ENCODE measurements at regions not wholly inside any gene's neighbourhood (a gene's known extent, or its start where the extent isn't known, plus 50 kb on each side); places are given as distances from the start of the nearest gene placed in this dataset.

- Histone ChIP-seq H3K4me1 (ENCODE audit: control insufficient read depth, insufficient read depth, low read length, poor library complexity, severe bottlenecking) (peaks cover 18% of the 10 kb centered on the region), H3K9me3 (ENCODE audit: control insufficient read depth, low read length) (no peaks in the 10 kb centered on the region), H3K36me3 (ENCODE audit: control insufficient read depth, insufficient read depth, low read length) (peaks cover 70% of the 10 kb centered on the region), H3K4me3 (ENCODE audit: extremely low read depth, insufficient read depth, low read length, poor library complexity, severe bottlenecking) (no peak overlapping the region), H3K27ac (ENCODE audit: low read depth, low read length, severe bottlenecking) (no peak overlapping the region)
- 95 to 100% methylated on average over 1 to 3 of the region's 6 CpGs for WGBS, 2 experiments (ENCODE audit: insufficient coverage in 2 of 2)
Observed at GRCh38 chr14:71733210-71733883, 198.9 kb upstream of the RGS6 start.

DNA sequence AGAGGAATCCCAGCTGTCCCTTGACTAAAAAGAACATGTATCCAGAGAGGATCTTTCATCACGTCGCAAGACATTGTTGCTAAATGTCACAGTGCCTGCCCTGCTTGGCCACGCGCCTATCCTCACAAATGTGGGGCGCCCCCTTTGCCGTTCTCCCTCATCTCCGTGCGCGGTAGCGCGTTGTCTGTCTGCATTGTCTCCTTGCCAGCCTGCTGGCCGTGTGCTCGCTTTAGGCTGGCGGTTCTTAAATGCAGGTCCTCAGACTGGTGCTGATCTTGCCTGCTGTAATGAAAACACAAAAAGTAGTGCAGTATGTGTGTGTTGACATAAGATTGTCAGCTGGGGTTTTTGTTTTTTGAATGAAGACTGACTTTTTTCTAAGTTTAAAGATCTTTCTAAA, 198.2 kb upstream of the RGS6 start:
- WGBS, 2 experiments (ENCODE audit: insufficient coverage in 2 of 2) = 92 to 100% methylated on average over 8 to 11 of the region's 14 CpGs
- peaks cover 74% of the 10 kb centered on the region for H3K36me3 ChIP-seq (ENCODE audit: control insufficient read depth, insufficient read depth, low read length)

GRCh38 chr14:71734885-71735284, 197.3 kb upstream of the RGS6 start:
- WGBS, 2 experiments (ENCODE audit: insufficient coverage in 2 of 2) = 82 to 100% methylated on average over 2 of the region's 2 CpGs
- Histone ChIP-seq H3K27ac (ENCODE audit: low read depth, low read length, severe bottlenecking) (no peak overlapping the region), H3K4me1 (ENCODE audit: control insufficient read depth, insufficient read depth, low read length, poor library complexity, severe bottlenecking) (peaks cover 24% of the 10 kb centered on the region), H3K4me3 (ENCODE audit: extremely low read depth, insufficient read depth, low read length, poor library complexity, severe bottlenecking) (no peak overlapping the region), H3K36me3 (ENCODE audit: control insufficient read depth, insufficient read depth, low read length) (peaks cover 72% of the 10 kb centered on the region), H3K9me3 (ENCODE audit: control insufficient read depth, low read length) (no peaks in the 10 kb centered on the region)

More for the DNA sequence above, 198.2 kb upstream of the RGS6 start:
- Histone ChIP-seq H3K4me1 (ENCODE audit: control insufficient read depth, insufficient read depth, low read length, poor library complexity, severe bottlenecking) (peaks cover 18% of the 10 kb centered on the region), H3K9me3 (ENCODE audit: control insufficient read depth, low read length) (no peaks in the 10 kb centered on the region), H3K4me3 (ENCODE audit: extremely low read depth, insufficient read depth, low read length, poor library complexity, severe bottlenecking) (no peak overlapping the region), H3K27ac (ENCODE audit: low read depth, low read length, severe bottlenecking) (no peak overlapping the region)

DNA sequence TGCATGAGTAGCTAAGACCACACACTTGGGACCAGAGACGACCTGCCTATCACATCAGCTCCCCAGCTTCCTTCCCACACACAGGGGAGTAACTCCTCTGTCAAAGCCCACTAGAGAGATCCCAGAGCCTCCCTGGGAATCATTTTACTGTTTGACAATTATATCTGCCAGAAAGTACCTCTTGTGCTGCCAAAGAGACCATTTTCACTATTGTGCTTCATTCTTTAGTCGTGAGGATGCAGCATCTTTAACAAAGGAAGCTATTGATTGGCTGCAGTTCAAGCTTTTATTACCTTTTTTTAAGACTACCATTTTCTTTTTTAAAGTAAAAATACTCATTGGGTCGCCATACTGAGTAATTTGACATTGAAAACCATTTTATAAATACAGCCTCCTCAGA, 194.5 kb upstream of the RGS6 start:
- Histone ChIP-seq H3K36me3 (ENCODE audit: control insufficient read depth, insufficient read depth, low read length) (peaks cover 54% of the 10 kb centered on the region), H3K9me3 (ENCODE audit: control insufficient read depth, low read length) (no peaks in the 10 kb centered on the region), H3K4me3 (ENCODE audit: extremely low read depth, insufficient read depth, low read length, poor library complexity, severe bottlenecking) (no peak overlapping the region), H3K4me1 (ENCODE audit: control insufficient read depth, insufficient read depth, low read length, poor library complexity, severe bottlenecking) (peaks cover 20% of the 10 kb centered on the region), H3K27ac (ENCODE audit: low read depth, low read length, severe bottlenecking) (no peak overlapping the region)
- 86 to 100% methylated on average over 1 to 2 of the region's 3 CpGs for WGBS, 2 experiments (ENCODE audit: insufficient coverage in 2 of 2)

- H3K27ac ChIP-seq (ENCODE audit: low read depth, low read length, severe bottlenecking) = no peak overlapping the region
- WGBS, 2 experiments (ENCODE audit: insufficient coverage in 2 of 2) = 85 to 88% methylated on average over 2 of the region's 5 CpGs
- H3K9me3 ChIP-seq (ENCODE audit: control insufficient read depth, low read length) = no peaks in the 10 kb centered on the region
- H3K36me3 ChIP-seq (ENCODE audit: control insufficient read depth, insufficient read depth, low read length) = peaks cover 45% of the 10 kb centered on the region
- no peak overlapping the region for H3K4me3 ChIP-seq (ENCODE audit: extremely low read depth, insufficient read depth, low read length, poor library complexity, severe bottlenecking)
- H3K4me1 ChIP-seq (ENCODE audit: control insufficient read depth, insufficient read depth, low read length, poor library complexity, severe bottlenecking) = peaks cover 8% of the 10 kb centered on the region
Observed at GRCh38 chr14:71739273-71739990, 192.8 kb upstream of the RGS6 start.

DNA sequence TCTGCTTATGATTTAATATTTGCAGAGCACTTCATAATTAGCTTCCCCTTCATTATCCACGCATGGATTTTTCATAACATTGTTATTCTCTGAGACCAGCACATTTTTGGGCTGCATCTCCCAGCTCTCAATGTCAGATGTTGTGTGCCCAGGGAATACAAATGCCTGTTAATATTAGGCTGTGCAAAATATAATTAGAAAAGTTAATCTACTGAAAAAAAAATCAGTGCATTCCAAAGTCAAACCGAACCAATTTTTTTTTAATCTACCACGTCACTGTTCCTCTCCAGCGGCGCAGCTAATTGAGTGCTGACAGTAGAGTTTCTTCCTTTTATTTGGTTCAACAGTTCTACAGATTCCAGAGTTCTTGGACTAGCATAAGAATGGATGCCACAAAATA, 191.0 kb upstream of the RGS6 start:
- Histone ChIP-seq H3K27ac (ENCODE audit: low read depth, low read length, severe bottlenecking) (no peak overlapping the region), H3K9me3 (ENCODE audit: control insufficient read depth, low read length) (no peaks in the 10 kb centered on the region), H3K4me1 (ENCODE audit: control insufficient read depth, insufficient read depth, low read length, poor library complexity, severe bottlenecking) (peaks cover 8% of the 10 kb centered on the region), H3K36me3 (ENCODE audit: control insufficient read depth, insufficient read depth, low read length) (peaks cover 28% of the 10 kb centered on the region), H3K4me3 (ENCODE audit: extremely low read depth, insufficient read depth, low read length, poor library complexity, severe bottlenecking) (no peak overlapping the region)
- 100% methylated on average over 3 to 4 of the region's 5 CpGs for WGBS, 2 experiments (ENCODE audit: insufficient coverage in 2 of 2)

- WGBS, 2 experiments (ENCODE audit: insufficient coverage in 2 of 2) = 90 to 96% methylated on average over 4 to 6 of the region's 6 CpGs
- H3K9me3 ChIP-seq (ENCODE audit: control insufficient read depth, low read length) = no peaks in the 10 kb centered on the region
- H3K4me3 ChIP-seq (ENCODE audit: extremely low read depth, insufficient read depth, low read length, poor library complexity, severe bottlenecking) = no peak overlapping the region
Observed at GRCh38 chr14:71742485-71742884, 189.7 kb upstream of the RGS6 start.

DNA sequence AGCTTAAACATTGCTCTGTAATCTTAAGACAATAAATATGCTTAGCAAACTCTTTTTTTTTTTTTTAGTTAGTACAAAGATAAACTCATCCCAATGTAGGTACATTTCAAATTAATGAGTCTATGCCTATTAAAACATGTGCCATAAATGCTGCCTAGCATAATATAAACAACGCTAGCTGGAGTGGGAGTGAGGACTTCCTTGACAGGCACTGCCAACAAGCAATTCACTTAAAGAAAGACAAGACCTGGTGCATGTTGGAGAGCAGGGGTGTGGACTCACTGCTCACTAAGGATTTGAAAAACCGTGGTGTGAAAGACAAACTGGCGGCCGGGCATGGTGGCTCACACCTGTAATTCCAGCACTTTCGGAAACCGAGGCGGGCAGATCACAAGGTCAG, 187.2 kb upstream of the RGS6 start:
- H3K4me3 ChIP-seq (ENCODE audit: extremely low read depth, insufficient read depth, low read length, poor library complexity, severe bottlenecking) = no peak overlapping the region
- H3K9me3 ChIP-seq (ENCODE audit: control insufficient read depth, low read length) = peaks cover 14% of the 10 kb centered on the region
- peaks cover 1% of the 10 kb centered on the region for H3K4me1 ChIP-seq (ENCODE audit: control insufficient read depth, insufficient read depth, low read length, poor library complexity, severe bottlenecking)
- 90 to 98% methylated on average over 6 of the region's 7 CpGs for WGBS, 2 experiments (ENCODE audit: insufficient coverage in 2 of 2)
- H3K36me3 ChIP-seq (ENCODE audit: control insufficient read depth, insufficient read depth, low read length) = no peaks in the 10 kb centered on the region
- H3K27ac ChIP-seq (ENCODE audit: low read depth, low read length, severe bottlenecking) = no peak overlapping the region

More at GRCh38 chr14:71742485-71742884, 189.7 kb upstream of the RGS6 start:
- peaks cover 8% of the 10 kb centered on the region for H3K4me1 ChIP-seq (ENCODE audit: control insufficient read depth, insufficient read depth, low read length, poor library complexity, severe bottlenecking)
- no peak overlapping the region for H3K27ac ChIP-seq (ENCODE audit: low read depth, low read length, severe bottlenecking)
- peaks cover 15% of the 10 kb centered on the region for H3K36me3 ChIP-seq (ENCODE audit: control insufficient read depth, insufficient read depth, low read length)

DNA sequence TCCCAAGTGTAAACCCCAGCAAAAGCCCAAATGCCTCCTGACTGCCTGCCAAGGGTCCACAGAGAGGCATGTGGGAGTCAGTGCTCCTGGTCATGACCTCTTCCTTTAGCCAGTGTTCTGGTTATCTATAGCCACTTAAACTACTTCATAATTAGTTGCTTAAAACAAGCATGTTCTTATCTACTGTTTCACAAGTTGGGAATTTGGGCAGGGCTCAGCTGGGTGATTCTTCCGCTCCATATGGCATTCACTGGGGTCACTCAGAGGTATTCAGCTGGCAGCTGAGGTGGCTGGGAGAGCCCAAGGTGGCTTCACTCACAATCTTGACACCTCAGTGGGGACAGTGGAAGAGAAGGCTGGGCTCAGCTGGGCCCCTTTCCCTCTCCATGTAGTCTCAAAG, 184.0 kb upstream of the RGS6 start:
- H3K4me1 ChIP-seq (ENCODE audit: control insufficient read depth, insufficient read depth, low read length, poor library complexity, severe bottlenecking) = no peaks in the 10 kb centered on the region
- H3K9me3 ChIP-seq (ENCODE audit: control insufficient read depth, low read length) = peaks cover 14% of the 10 kb centered on the region
- H3K27ac ChIP-seq (ENCODE audit: low read depth, low read length, severe bottlenecking) = no peak overlapping the region
- WGBS, 2 experiments (ENCODE audit: insufficient coverage in 2 of 2) = 100% methylated on average over 1 of the region's 1 CpG
- no peaks in the 10 kb centered on the region for H3K36me3 ChIP-seq (ENCODE audit: control insufficient read depth, insufficient read depth, low read length)
- no peak overlapping the region for H3K4me3 ChIP-seq (ENCODE audit: extremely low read depth, insufficient read depth, low read length, poor library complexity, severe bottlenecking)

GRCh38 chr14:71749613-71750238, 182.5 kb upstream of the RGS6 start:
- Histone ChIP-seq H3K36me3 (ENCODE audit: control insufficient read depth, insufficient read depth, low read length) (no peaks in the 10 kb centered on the region), H3K4me3 (ENCODE audit: extremely low read depth, insufficient read depth, low read length, poor library complexity, severe bottlenecking) (no peak overlapping the region), H3K9me3 (ENCODE audit: control insufficient read depth, low read length) (peaks cover 14% of the 10 kb centered on the region), H3K27ac (ENCODE audit: low read depth, low read length, severe bottlenecking) (no peak overlapping the region), H3K4me1 (ENCODE audit: control insufficient read depth, insufficient read depth, low read length, poor library complexity, severe bottlenecking) (no peaks in the 10 kb centered on the region)
- 87 to 90% methylated on average over 5 to 8 of the region's 8 CpGs for WGBS, 2 experiments (ENCODE audit: insufficient coverage in 2 of 2)

DNA sequence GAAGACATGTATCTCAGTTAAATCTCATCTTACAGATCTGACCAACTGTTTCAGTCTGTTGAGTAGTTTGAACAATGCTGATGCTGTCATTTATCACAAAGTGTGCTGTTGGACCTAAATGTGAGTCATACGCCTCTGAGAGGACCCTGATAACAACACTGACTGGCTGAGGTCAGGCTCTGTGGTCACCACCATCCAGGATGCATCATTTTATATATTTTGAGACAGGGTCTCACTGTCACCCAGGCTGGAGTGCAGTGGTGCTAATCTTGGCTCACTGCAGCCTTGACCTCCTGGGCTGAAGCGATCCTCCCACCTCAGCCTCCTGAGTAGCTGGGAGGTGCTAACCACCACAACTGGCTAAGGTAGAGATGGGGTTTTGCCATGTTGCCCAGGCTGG, 181.0 kb upstream of the RGS6 start:
- Histone ChIP-seq H3K27ac (ENCODE audit: low read depth, low read length, severe bottlenecking) (no peak overlapping the region), H3K9me3 (ENCODE audit: control insufficient read depth, low read length) (peaks cover 14% of the 10 kb centered on the region), H3K36me3 (ENCODE audit: control insufficient read depth, insufficient read depth, low read length) (no peaks in the 10 kb centered on the region), H3K4me3 (ENCODE audit: extremely low read depth, insufficient read depth, low read length, poor library complexity, severe bottlenecking) (no peak overlapping the region), H3K4me1 (ENCODE audit: control insufficient read depth, insufficient read depth, low read length, poor library complexity, severe bottlenecking) (no peaks in the 10 kb centered on the region)
- 100% methylated on average over 1 to 2 of the region's 2 CpGs for WGBS, 2 experiments (ENCODE audit: insufficient coverage in 2 of 2)

Data from mesodermal cell (in vitro differentiated cells).